ENCODE measurements at regions not wholly inside any gene's neighbourhood (a gene's known extent, or its start where the extent isn't known, plus 50 kb on each side); places are given as distances from the start of the nearest gene placed in this dataset.

GRCh38 chr10:57161157-57161556 is 800.1 kb upstream of the ZWINT start (continued):
- TF ChIP-seq ZNF513 (CRISPR knock-in tag; conservative IDR thresholded peaks at IDR 0.05) (no peak), IRF9 (CRISPR knock-in tag; IDR thresholded peaks at IDR 0.05; ENCODE audit: borderline replicate concordance) (no peak), ZNF598 (CRISPR knock-in tag; IDR thresholded peaks at IDR 0.05; ENCODE audit: borderline replicate concordance) (no peak), ZMAT3 (CRISPR knock-in tag; conservative IDR thresholded peaks at IDR 0.05) (no peak), NBN (conservative IDR thresholded peaks at IDR 0.05) (no peak), NKX3-1 (CRISPR knock-in tag; IDR thresholded peaks at IDR 0.05) (no peak), TBP (CRISPR knock-in tag; IDR thresholded peaks at IDR 0.05) (no peak), HIC2 (CRISPR knock-in tag; IDR thresholded peaks at IDR 0.05; ENCODE audit: low read depth) (no peak), ZNF704 (CRISPR knock-in tag; IDR thresholded peaks at IDR 0.05; ENCODE audit: borderline replicate concordance) (no peak), MYC (CRISPR knock-in tag; IDR thresholded peaks at IDR 0.05; ENCODE audit: borderline replicate concordance) (no peak), ZSCAN9 (CRISPR knock-in tag; IDR thresholded peaks at IDR 0.05; ENCODE audit: borderline replicate concordance) (no peak)

Data from HepG2 (cell line).